ENCODE measurements at regions not wholly inside any gene's neighbourhood (a gene's known extent, or its start where the extent isn't known, plus 50 kb on each side); places are given as distances from the start of the nearest gene placed in this dataset.

DNA sequence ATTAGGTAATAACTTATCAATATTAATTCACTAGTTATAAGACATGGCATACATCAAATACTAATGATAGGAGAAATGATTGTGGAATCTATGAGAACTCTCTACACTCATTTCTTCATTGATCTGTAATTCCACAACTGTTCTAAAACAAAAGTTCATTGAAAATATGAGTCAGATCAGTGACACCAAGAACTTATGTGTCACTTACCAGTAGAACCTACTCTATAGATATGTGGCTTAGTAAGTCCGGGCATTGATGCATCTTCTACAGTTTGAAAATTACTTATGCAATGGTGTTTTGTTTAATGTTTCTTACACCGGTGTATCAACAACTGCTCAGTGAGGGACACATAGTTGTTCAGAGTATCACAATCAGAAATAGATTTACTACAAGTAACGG is 520.3 kb downstream of the ARAP2 start:
- no peaks in the 10 kb centered on the region for H3K4me1 ChIP-seq (ENCODE audit: insufficient read depth)
- no peak overlapping the region for H2AFZ ChIP-seq
- no peak overlapping the region for H3K27ac ChIP-seq
- H3K36me3 ChIP-seq (replicated peaks; ENCODE audit: insufficient read depth, low read depth): no peaks in the 10 kb centered on the region
- no peaks in the 10 kb centered on the region for H3K9me3 ChIP-seq (ENCODE audit: low read depth)
- no peak overlapping the region for H3K4me2 ChIP-seq
- WGBS (ENCODE audit: low lambda C conversion rate, missing lambda C conversion rate): 97% methylated on average over 3 of the region's 3 CpGs
- DNase-seq (ENCODE audit: low spot score): no peak
- no peak overlapping the region for H3K4me3 ChIP-seq
- no peaks in the 10 kb centered on the region for H4K20me1 ChIP-seq (ENCODE audit: insufficient read depth, poor library complexity, severe bottlenecking)
- no peaks in the 10 kb centered on the region for H3K27me3 ChIP-seq
- H3K79me2 ChIP-seq: no peaks in the 10 kb centered on the region
- no peaks in the 10 kb centered on the region for H3K9me2 ChIP-seq (replicated peaks; ENCODE audit: insufficient read depth)
- TF ChIP-seq EZH2 (IDR thresholded peaks at IDR 0.05; ENCODE audit: borderline replicate concordance): no peak

GRCh38 chr4:35725131-35725530 is 519.2 kb downstream of the ARAP2 start:
- Histone ChIP-seq H3K9me2 (replicated peaks; ENCODE audit: insufficient read depth) (no peaks in the 10 kb centered on the region), H3K4me3 (no peak overlapping the region), H2AFZ (no peak overlapping the region), H3K36me3 (replicated peaks; ENCODE audit: insufficient read depth, low read depth) (no peaks in the 10 kb centered on the region), H3K79me2 (no peaks in the 10 kb centered on the region), H3K27me3 (no peaks in the 10 kb centered on the region), H3K9me3 (ENCODE audit: low read depth) (no peaks in the 10 kb centered on the region), H4K20me1 (ENCODE audit: insufficient read depth, poor library complexity, severe bottlenecking) (no peaks in the 10 kb centered on the region), H3K4me2 (no peak overlapping the region), H3K27ac (no peak overlapping the region), H3K4me1 (ENCODE audit: insufficient read depth) (no peaks in the 10 kb centered on the region)
- 96% methylated on average over 1 of the region's 1 CpG for WGBS (ENCODE audit: low lambda C conversion rate, missing lambda C conversion rate)
- no peak for DNase-seq (ENCODE audit: low spot score)
- TF ChIP-seq EZH2 (IDR thresholded peaks at IDR 0.05; ENCODE audit: borderline replicate concordance): no peak
- TF ChIP-seq, protein P1, sequence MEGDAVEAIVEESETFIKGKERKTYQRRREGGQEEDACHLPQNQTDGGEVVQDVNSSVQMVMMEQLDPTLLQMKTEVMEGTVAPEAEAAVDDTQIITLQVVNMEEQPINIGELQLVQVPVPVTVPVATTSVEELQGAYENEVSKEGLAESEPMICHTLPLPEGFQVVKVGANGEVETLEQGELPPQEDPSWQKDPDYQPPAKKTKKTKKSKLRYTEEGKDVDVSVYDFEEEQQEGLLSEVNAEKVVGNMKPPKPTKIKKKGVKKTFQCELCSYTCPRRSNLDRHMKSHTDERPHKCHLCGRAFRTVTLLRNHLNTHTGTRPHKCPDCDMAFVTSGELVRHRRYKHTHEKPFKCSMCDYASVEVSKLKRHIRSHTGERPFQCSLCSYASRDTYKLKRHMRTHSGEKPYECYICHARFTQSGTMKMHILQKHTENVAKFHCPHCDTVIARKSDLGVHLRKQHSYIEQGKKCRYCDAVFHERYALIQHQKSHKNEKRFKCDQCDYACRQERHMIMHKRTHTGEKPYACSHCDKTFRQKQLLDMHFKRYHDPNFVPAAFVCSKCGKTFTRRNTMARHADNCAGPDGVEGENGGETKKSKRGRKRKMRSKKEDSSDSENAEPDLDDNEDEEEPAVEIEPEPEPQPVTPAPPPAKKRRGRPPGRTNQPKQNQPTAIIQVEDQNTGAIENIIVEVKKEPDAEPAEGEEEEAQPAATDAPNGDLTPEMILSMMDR (IDR thresholded peaks at IDR 0.05; ENCODE audit: poor library complexity): no peak
- TF ChIP-seq EZH2phosphoT487 (IDR thresholded peaks at IDR 0.05; ENCODE audit: low read depth, severe bottlenecking, unreplicated experiment): no peak

- Histone ChIP-seq H3K9me3 (ENCODE audit: low read depth) (no peaks in the 10 kb centered on the region), H4K20me1 (ENCODE audit: insufficient read depth, poor library complexity, severe bottlenecking) (no peaks in the 10 kb centered on the region), H3K27ac (no peak overlapping the region), H3K9me2 (replicated peaks; ENCODE audit: insufficient read depth) (no peaks in the 10 kb centered on the region), H3K27me3 (no peaks in the 10 kb centered on the region), H3K4me3 (no peak overlapping the region), H2AFZ (no peak overlapping the region), H3K4me1 (ENCODE audit: insufficient read depth) (no peaks in the 10 kb centered on the region), H3K36me3 (replicated peaks; ENCODE audit: insufficient read depth, low read depth) (no peaks in the 10 kb centered on the region), H3K79me2 (no peaks in the 10 kb centered on the region), H3K4me2 (peak overlapping the region; percentile 21)
- WGBS (ENCODE audit: low lambda C conversion rate, missing lambda C conversion rate): 53% methylated on average over 2 of the region's 2 CpGs
- no peak for DNase-seq (ENCODE audit: low spot score)
- TF ChIP-seq EZH2 (IDR thresholded peaks at IDR 0.05; ENCODE audit: borderline replicate concordance): no peak
Measured at GRCh38 chr4:35730414-35730813, 513.9 kb downstream of the ARAP2 start.

GRCh38 chr4:35734381-35735098 is 509.8 kb downstream of the ARAP2 start:
- Histone ChIP-seq H4K20me1 (ENCODE audit: insufficient read depth, poor library complexity, severe bottlenecking) (no peaks in the 10 kb centered on the region), H3K4me3 (no peak overlapping the region), H3K9me3 (ENCODE audit: low read depth) (no peaks in the 10 kb centered on the region), H3K36me3 (replicated peaks; ENCODE audit: insufficient read depth, low read depth) (no peaks in the 10 kb centered on the region), H3K27me3 (no peaks in the 10 kb centered on the region), H3K79me2 (no peaks in the 10 kb centered on the region), H3K4me1 (ENCODE audit: insufficient read depth) (no peaks in the 10 kb centered on the region), H2AFZ (no peak overlapping the region), H3K9me2 (replicated peaks; ENCODE audit: insufficient read depth) (no peaks in the 10 kb centered on the region), H3K4me2 (no peak overlapping the region), H3K27ac (no peak overlapping the region)
- no peak for DNase-seq (ENCODE audit: low spot score)
- 70% methylated on average over 3 of the region's 3 CpGs for WGBS (ENCODE audit: low lambda C conversion rate, missing lambda C conversion rate)
- TF ChIP-seq, protein P1 (IDR thresholded peaks at IDR 0.05; ENCODE audit: poor library complexity): no peak
- no peak for TF ChIP-seq EZH2 (IDR thresholded peaks at IDR 0.05; ENCODE audit: borderline replicate concordance)
- TF ChIP-seq EZH2phosphoT487 (IDR thresholded peaks at IDR 0.05; ENCODE audit: low read depth, severe bottlenecking, unreplicated experiment): no peak
